ENCODE measurements at regions not wholly inside any gene's neighbourhood (a gene's known extent, or its start where the extent isn't known, plus 50 kb on each side); places are given as distances from the start of the nearest gene placed in this dataset.

- no peak overlapping the region for H3K4me3 ChIP-seq (IDR thresholded peaks at IDR 0.05; ENCODE audit: insufficient read depth, low read depth, low read length)
- H3K36me3 ChIP-seq (ENCODE audit: insufficient read depth) = no peaks in the 10 kb centered on the region
- TF ChIP-seq CTCF (conservative IDR thresholded peaks at IDR 0.05; ENCODE audit: low read depth, low read length) = no peak
- H3K27ac ChIP-seq = no peak overlapping the region
- no peak overlapping the region for H3K9ac ChIP-seq
- H3K79me2 ChIP-seq (ENCODE audit: insufficient read depth, low read depth) = no peaks in the 10 kb centered on the region
- H3K4me1 ChIP-seq (ENCODE audit: low read depth, poor library complexity, severe bottlenecking) = no peaks in the 10 kb centered on the region
- no peaks in the 10 kb centered on the region for H3K27me3 ChIP-seq (ENCODE audit: insufficient read depth, low read depth)
- H4K20me1 ChIP-seq (ENCODE audit: insufficient read depth) = no peaks in the 10 kb centered on the region
- no peak overlapping the region for H2AFZ ChIP-seq (ENCODE audit: low read depth)
- H3K4me2 ChIP-seq = no peak overlapping the region
These were observed 1248.1 kb upstream of the SLC10A2 start for GRCh38 chr13:104314321-104314720.

GRCh38 chr13:104310861-104311260 lies 1244.6 kb upstream of the SLC10A2 start:
- H3K4me2 ChIP-seq = no peak overlapping the region
- H3K36me3 ChIP-seq (ENCODE audit: insufficient read depth) = no peaks in the 10 kb centered on the region
- no peaks in the 10 kb centered on the region for H4K20me1 ChIP-seq (ENCODE audit: insufficient read depth)
- no peak overlapping the region for H3K9ac ChIP-seq
- H3K27ac ChIP-seq = no peak overlapping the region
- TF ChIP-seq CTCF (conservative IDR thresholded peaks at IDR 0.05; ENCODE audit: low read depth, low read length) = no peak
- no peak overlapping the region for H2AFZ ChIP-seq (ENCODE audit: low read depth)
- H3K27me3 ChIP-seq (ENCODE audit: insufficient read depth, low read depth) = no peaks in the 10 kb centered on the region
- no peaks in the 10 kb centered on the region for H3K79me2 ChIP-seq (ENCODE audit: insufficient read depth, low read depth)
- H3K4me3 ChIP-seq (IDR thresholded peaks at IDR 0.05; ENCODE audit: insufficient read depth, low read depth, low read length) = no peak overlapping the region
- H3K4me1 ChIP-seq (ENCODE audit: low read depth, poor library complexity, severe bottlenecking) = no peaks in the 10 kb centered on the region

GRCh38 chr13:104309431-104309830 lies 1243.2 kb upstream of the SLC10A2 start:
- no peak for TF ChIP-seq CTCF (conservative IDR thresholded peaks at IDR 0.05; ENCODE audit: low read depth, low read length)
- H2AFZ ChIP-seq (ENCODE audit: low read depth) = no peak overlapping the region
- no peaks in the 10 kb centered on the region for H3K79me2 ChIP-seq (ENCODE audit: insufficient read depth, low read depth)
- no peaks in the 10 kb centered on the region for H4K20me1 ChIP-seq (ENCODE audit: insufficient read depth)
- H3K36me3 ChIP-seq (ENCODE audit: insufficient read depth) = no peaks in the 10 kb centered on the region
- no peak overlapping the region for H3K4me3 ChIP-seq (IDR thresholded peaks at IDR 0.05; ENCODE audit: insufficient read depth, low read depth, low read length)
- no peak overlapping the region for H3K4me2 ChIP-seq
- no peaks in the 10 kb centered on the region for H3K4me1 ChIP-seq (ENCODE audit: low read depth, poor library complexity, severe bottlenecking)
- no peak overlapping the region for H3K9ac ChIP-seq
- H3K27ac ChIP-seq = no peak overlapping the region
- no peaks in the 10 kb centered on the region for H3K27me3 ChIP-seq (ENCODE audit: insufficient read depth, low read depth)

DNA sequence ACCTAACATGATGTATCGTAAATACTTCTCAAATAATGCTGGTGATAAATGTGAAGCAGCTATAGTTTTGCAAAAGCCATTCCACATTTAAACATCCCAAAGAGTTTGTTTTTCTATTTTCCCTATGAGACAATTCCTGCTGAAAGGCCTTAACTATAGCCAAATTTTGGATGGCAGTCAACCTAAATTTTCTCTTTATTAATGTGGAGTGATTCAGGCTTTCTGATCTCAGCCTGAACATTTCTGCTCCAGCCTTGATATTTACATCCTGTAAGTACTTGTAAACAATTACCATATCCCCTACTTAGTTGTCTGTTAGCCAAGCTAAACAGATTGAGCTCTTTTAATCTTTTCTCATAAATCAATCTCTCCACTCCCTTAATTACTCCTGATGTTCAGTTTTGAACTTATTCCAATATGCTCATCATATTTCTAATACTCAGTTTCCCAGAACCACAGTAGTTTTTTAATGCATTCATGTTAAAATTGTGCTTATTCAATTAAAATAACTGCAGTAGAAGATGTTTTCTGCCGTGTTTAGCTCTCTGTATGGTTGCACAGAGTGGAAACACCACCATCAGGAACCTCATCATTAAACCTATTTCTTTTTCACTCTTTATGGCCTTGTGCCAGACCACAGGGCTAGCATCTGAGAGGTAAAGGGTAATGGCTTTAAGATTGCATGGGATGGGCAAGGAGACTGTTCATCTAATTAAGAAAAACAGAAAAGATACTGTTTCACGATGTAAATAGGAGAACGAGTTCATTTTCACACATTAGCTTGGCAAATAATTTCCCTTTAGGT lies 1235.2 kb upstream of the SLC10A2 start:
- Histone ChIP-seq H3K4me1 (ENCODE audit: low read depth, poor library complexity, severe bottlenecking) (peaks cover 11% of the 10 kb centered on the region), H2AFZ (ENCODE audit: low read depth) (no peak overlapping the region), H3K27me3 (ENCODE audit: insufficient read depth, low read depth) (no peaks in the 10 kb centered on the region), H3K4me2 (no peak overlapping the region), H3K27ac (no peak overlapping the region), H4K20me1 (ENCODE audit: insufficient read depth) (no peaks in the 10 kb centered on the region), H3K4me3 (IDR thresholded peaks at IDR 0.05; ENCODE audit: insufficient read depth, low read depth, low read length) (no peak overlapping the region), H3K9ac (no peak overlapping the region), H3K79me2 (ENCODE audit: insufficient read depth, low read depth) (no peaks in the 10 kb centered on the region), H3K36me3 (ENCODE audit: insufficient read depth) (no peaks in the 10 kb centered on the region)
- TF ChIP-seq CTCF (conservative IDR thresholded peaks at IDR 0.05; ENCODE audit: low read depth, low read length) = no peak

All from KMS-11 (cell line).